Stimulated activated effector memory CD8-positive, alpha-beta T cell treated with anti-CD3 and anti-CD28 coated beads, Interleukin-12 subunit alpha, Interleukin-12 subunit beta, amount 100 ng/mL, for 72 hours (primary cell): ENCODE measurements at regions not wholly inside any gene's neighbourhood (a gene's known extent, or its start where the extent isn't known, plus 50 kb on each side); places are given as distances from the start of the nearest gene placed in this dataset.
"Not testable (repeated sequence)": the region's sequence is repeated elsewhere in the genome, so short reads cannot be mapped to it uniquely, and the experiment has no call there.

Experiments used
- ATAC-seq: fragments of 150-1000 bp; cut with Tn5 transposase; 2 replicates; pipeline ENCODE4 v1.10.0; 2021
- DNase-seq, 2 donors: peaks; one replicate each; pipeline ENCODE4 v3.0.0; 2021 to 2022; ENCODE audit warnings: low spot score in 2 of 2
- H3K27ac Mint-ChIP-seq: one replicate; pipeline ENCODE4 v1.8.0; 2022; ENCODE audit warnings: mild to moderate bottlenecking, mixed read lengths
- H3K36me3 Mint-ChIP-seq: one replicate; pipeline ENCODE4 v1.8.0; 2022; ENCODE audit warnings: mild to moderate bottlenecking, mixed read lengths
- H3K4me1 Mint-ChIP-seq: one replicate; pipeline ENCODE4 v1.8.0; 2022; ENCODE audit warnings: mixed read lengths
- H3K4me3 Mint-ChIP-seq: one replicate; pipeline ENCODE4 v1.8.0; 2022; ENCODE audit warnings: mild to moderate bottlenecking, mixed read lengths
- H3K9me3 Mint-ChIP-seq: one replicate; pipeline ENCODE4 v1.8.0; 2022; ENCODE audit warnings: mixed read lengths

DNA sequence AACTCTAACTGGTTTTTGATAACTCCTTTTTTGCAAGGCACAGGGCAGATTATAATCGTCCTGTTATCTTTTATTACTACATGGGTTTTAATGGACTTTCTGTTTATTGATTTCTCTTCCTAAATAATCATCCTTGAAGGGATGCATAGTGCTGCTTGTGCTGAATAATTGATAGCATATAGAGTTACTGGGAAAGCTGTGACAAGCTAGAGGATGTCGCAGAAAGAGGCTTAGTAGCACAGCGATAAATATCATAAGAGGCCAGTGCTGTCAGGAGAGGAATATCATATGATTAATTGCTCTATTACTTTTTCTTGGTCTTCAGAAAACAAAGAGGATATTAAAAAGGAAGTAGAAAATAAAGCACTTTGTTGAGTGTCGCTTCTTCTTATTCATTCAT is 1007.1 kb upstream of the ACO1 start:
- no peak overlapping the region for H3K4me3 Mint-ChIP-seq
- no peak overlapping the region for H3K27ac Mint-ChIP-seq
- no peaks in the 10 kb centered on the region for H3K4me1 Mint-ChIP-seq
- H3K9me3 Mint-ChIP-seq, result no peaks in the 10 kb centered on the region
- H3K36me3 Mint-ChIP-seq, result no peaks in the 10 kb centered on the region
- no peak for DNase-seq
- ATAC-seq, result no peak

DNA sequence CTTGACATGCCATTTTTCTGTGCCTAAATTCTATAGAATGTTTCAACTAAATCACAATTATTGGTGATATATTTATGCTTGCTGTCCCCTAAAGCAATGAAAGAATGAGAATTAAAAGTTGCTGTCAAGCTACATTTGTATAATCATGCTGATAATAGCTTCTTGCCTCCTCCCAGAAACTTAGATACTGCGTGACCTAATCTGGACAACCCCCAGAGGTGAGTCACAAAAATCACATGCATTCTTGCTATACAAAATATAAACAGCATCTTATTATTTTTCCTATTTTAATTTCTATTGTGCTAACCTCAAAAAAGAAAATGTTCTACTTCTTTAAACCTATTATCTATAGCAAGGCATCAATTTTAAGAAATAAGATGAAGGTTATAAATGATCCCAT is 995.8 kb upstream of the ACO1 start:
- Mint-ChIP-seq H3K9me3 (no peaks in the 10 kb centered on the region), H3K27ac (no peak overlapping the region), H3K36me3 (no peaks in the 10 kb centered on the region), H3K4me3 (no peak overlapping the region), H3K4me1 (peaks cover 6% of the 10 kb centered on the region)
- DNase-seq (no peak), ATAC-seq (no peak)

DNA sequence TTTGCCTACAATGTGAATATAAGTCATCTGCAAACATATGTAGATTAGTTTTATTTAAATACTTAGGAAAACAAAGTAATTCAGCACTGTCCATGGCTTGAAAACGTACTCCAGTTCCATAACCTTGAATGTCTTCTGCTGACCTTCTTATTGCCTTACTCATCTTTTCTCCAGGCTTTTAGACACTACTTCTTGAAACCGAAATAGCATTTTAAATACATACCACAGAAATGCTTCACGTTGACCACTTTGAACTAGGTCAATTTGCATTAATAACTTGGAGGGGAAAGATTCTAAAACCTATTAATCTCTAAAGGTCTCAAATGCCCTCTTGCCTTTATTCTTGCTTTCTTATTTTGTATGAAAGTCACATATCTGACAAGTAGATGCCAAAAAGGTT is 995.4 kb upstream of the ACO1 start:
- H3K4me3 Mint-ChIP-seq, result no peak overlapping the region
- DNase-seq (no peak), ATAC-seq (no peak)
- no peak overlapping the region for H3K27ac Mint-ChIP-seq
- no peaks in the 10 kb centered on the region for H3K9me3 Mint-ChIP-seq
- H3K4me1 Mint-ChIP-seq, result peaks cover 6% of the 10 kb centered on the region
- no peaks in the 10 kb centered on the region for H3K36me3 Mint-ChIP-seq

DNA sequence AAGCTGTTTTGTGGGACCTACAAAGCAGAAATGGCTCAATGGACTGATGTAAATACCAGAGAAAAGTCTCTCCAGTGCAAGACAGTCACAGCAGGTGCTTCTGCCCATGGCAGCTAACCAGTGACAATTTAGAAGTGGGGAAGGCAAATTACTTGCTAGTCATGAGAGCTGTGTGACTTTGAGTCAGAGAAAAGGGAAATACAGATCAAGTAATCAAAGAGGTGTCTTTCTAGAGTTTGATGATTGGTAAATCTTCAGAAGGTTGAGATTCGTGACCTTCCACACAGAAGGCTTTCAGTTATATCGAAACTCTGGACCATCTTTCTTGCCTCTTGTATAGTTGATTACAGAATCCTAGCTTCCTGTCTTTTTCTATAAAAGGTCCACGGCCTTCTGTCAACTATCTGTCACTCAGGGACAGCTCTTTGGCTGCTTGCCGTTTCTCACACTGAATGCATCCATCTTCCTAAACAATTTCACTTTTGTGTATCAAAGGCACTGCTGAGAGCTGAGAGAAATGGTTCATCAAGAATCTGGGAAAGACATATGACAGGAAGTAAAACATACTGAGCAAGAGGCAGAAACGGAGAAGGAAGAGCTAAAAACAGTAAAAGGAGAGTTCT is 993.9 kb upstream of the ACO1 start:
- Mint-ChIP-seq H3K4me1 (peaks cover 6% of the 10 kb centered on the region), H3K9me3 (no peaks in the 10 kb centered on the region), H3K36me3 (no peaks in the 10 kb centered on the region), H3K27ac (no peak overlapping the region), H3K4me3 (no peak overlapping the region)
- no peak for ATAC-seq
- DNase-seq, result no peak

DNA sequence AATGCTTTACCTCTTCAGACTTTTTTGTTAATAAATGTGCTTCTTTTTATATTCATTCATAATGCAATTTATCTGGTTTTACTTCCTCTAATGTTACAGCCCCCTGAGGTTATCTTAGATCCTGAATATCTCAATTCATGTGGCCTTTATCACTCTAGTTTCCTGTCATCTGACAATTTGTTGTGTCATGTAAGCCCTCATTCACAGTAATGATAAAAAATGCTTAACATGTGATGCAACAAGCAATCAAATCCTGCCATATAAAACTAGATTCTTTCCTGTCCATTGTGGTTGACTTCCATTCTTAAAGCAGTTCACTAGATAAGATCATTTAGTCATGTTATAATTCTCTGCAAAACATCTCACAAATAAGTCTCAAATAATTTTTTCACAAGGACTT is 991.2 kb upstream of the ACO1 start:
- Mint-ChIP-seq H3K4me3 (no peak overlapping the region), H3K27ac (no peak overlapping the region), H3K4me1 (peaks cover 6% of the 10 kb centered on the region), H3K9me3 (no peaks in the 10 kb centered on the region), H3K36me3 (no peaks in the 10 kb centered on the region)
- DNase-seq, result no peak
- ATAC-seq, result no peak

DNA sequence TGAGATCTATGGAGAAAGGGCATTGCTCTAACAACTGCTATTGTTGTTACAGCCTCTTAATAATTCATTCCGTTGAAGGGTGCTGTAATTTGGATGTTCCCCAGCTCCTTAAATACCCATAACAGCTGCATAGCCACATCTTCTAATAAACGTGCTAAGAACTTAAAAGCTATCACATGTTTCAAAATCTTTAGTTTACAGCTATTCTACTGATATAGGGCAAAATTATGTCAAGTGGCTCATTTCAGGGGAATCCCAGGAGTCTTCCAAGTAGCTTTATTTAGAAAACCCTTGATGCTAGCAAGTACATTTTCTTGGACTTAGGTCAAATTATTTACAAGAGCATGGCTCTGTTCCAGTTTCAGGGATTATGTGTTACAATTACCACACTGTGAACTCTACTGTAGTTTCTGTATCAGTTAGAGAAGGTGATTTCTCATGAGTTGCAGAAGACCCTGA is 990.4 kb upstream of the ACO1 start:
- H3K36me3 Mint-ChIP-seq, result no peaks in the 10 kb centered on the region

DNA sequence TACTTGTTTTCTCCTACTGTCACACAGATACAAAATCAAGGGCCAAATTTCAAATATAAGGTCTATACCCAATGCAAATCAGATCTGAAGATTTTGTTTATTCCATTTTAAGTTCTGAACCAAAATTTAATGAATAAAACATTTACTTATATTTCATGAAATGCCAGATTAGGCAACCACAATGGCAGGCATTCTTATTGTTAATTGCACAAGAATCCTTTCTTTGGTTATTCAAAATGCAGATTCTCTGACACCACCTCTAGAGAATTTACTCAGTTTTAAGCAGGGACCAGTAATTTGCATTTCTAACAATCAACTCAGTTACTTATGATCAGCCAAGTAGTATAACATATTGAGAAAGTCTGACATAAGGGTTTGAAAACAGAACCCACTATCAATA is 972.4 kb upstream of the ACO1 start:
- Mint-ChIP-seq H3K36me3 (no peaks in the 10 kb centered on the region), H3K27ac (no peak overlapping the region), H3K4me3 (no peak overlapping the region), H3K9me3 (no peaks in the 10 kb centered on the region), H3K4me1 (no peaks in the 10 kb centered on the region)
- DNase-seq (no peak), ATAC-seq (no peak)

More for the DNA sequence above, 990.4 kb upstream of the ACO1 start:
- H3K9me3 Mint-ChIP-seq, result no peaks in the 10 kb centered on the region
- DNase-seq (no peak), ATAC-seq (no peak)
- no peak overlapping the region for H3K27ac Mint-ChIP-seq
- H3K4me1 Mint-ChIP-seq, result peaks cover 6% of the 10 kb centered on the region
- H3K4me3 Mint-ChIP-seq, result no peak overlapping the region

DNA sequence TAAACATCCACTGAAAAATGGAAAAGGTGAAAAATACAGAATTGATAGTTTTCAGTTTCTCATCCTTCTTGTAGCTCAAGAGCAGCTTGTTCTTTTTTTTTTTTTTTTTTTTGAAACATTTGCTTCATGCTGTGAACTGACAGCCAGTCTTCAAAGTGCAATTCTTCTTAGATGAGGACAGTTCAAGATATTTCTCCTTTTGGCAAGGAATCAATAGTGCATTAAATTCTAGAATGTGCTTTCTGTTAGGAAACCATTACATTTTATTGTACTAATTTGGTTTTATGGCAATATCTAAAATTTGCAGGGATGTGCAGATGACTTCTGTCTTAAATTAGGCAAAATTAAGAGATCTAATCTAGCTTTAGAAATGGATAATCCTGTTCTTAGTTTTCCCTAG is 969.3 kb upstream of the ACO1 start:
- H3K4me1 Mint-ChIP-seq, result peaks cover 8% of the 10 kb centered on the region
- H3K36me3 Mint-ChIP-seq, result no peaks in the 10 kb centered on the region
- no peak overlapping the region for H3K27ac Mint-ChIP-seq
- ATAC-seq, result no peak
- no peak for DNase-seq
- H3K9me3 Mint-ChIP-seq, result no peaks in the 10 kb centered on the region
- H3K4me3 Mint-ChIP-seq, result no peak overlapping the region

DNA sequence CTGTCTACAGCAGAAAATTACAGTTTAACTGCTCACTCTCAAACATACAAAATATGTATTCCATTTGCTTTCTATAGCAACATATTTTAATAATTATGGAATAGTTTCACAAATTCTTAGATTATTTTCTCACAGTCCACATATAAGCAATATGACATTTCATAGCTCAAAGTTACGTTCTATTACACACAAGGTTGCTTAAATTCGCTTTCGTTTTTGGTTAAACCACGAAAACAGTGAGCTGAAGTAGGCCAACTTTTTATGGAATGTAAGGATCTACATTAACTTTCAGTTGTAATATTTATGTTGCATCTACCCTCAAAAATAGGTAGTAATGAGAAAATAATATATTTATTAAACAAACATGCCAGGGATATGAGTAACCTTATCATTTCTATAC is 966.0 kb upstream of the ACO1 start:
- Mint-ChIP-seq H3K4me3 (no peak overlapping the region), H3K27ac (no peak overlapping the region), H3K9me3 (no peaks in the 10 kb centered on the region), H3K4me1 (peaks cover 8% of the 10 kb centered on the region), H3K36me3 (no peaks in the 10 kb centered on the region)
- ATAC-seq (no peak), DNase-seq (no peak)

DNA sequence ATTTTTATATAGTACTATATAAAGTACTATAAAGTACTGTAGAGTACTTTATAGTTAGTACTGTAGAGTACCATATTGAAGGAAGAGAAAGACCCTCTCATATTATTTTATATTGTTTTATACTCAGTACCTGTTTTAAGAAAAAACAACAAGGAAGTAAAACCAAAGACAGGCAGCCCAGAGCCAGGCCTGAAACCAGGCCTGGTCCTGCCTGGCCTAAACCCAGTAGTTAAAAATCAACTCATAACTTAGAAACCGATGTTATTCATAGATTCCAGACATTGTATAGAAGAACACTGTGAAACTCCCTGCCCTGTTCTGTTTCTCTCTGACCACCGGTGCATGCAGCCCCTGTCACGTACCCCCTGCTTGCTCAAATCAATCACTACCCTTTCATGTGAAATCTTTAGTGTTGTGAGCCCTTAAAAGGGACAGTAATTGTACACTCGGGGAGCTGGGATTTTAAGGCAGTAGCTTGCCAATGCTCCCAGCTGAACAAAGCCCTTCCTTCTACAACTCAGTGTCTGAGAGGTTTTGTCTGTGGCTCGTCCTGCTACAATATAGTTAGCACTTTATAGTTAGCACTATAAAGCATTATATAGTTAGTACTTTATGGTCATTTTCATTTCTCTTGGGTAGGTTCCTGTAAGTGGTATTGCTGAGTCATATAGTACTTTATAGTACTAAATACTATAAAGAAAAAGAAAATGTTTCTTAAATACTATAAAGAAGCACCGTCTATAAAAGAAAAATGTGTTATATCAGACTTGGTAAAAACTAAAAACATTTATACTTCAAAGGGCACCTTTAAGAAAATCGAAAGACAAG is 940.6 kb upstream of the ACO1 start:
- H3K4me3 Mint-ChIP-seq, H3K9me3 Mint-ChIP-seq, H3K27ac Mint-ChIP-seq, DNase-seq, ATAC-seq, H3K36me3 Mint-ChIP-seq: not testable (repeated sequence)
- H3K4me1 Mint-ChIP-seq, result peaks cover 14% of the 10 kb centered on the region

DNA sequence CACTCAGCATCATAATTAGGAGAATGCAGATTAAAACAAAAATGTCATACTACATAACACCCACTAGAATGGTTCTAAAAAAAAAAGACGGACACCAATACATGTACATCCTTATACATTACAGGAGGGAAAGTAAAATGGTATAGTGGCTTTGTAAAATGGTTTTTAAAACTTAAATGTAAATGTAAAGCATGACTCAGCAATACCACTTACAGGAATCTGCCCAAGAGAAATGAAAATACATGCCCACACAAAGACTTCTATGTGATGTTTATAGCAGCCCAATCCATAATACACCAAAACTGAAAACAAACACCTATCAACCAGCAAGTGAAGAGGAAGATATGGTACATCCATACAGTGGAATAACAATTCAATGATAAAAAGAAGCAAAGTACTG is 939.1 kb upstream of the ACO1 start:
- no peak overlapping the region for H3K27ac Mint-ChIP-seq
- ATAC-seq (no peak), DNase-seq (no peak)
- H3K4me1 Mint-ChIP-seq, result peaks cover 14% of the 10 kb centered on the region
- H3K36me3 Mint-ChIP-seq, result no peaks in the 10 kb centered on the region
- no peak overlapping the region for H3K4me3 Mint-ChIP-seq
- H3K9me3 Mint-ChIP-seq, result no peaks in the 10 kb centered on the region

DNA sequence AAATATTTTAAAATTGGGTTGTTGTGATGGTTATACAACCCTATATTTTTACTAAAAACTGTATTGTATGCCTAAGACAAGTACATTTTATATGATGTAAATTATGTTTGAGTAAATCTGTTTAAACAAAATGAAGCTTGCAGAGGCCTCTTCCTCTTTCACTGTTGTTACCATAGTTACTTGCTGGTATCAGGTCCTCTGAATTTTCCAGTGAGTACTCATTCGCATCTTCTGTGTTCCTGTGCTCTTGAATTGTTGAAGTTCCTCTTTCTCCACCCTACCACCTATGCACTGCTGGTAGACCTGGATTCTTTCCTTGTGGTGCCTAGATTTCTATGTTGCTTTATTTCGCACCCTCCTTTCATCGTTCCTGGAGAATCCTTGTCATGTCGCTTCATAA is 938.5 kb upstream of the ACO1 start:
- DNase-seq (no peak), ATAC-seq (no peak)
- H3K9me3 Mint-ChIP-seq, result no peaks in the 10 kb centered on the region
- no peaks in the 10 kb centered on the region for H3K36me3 Mint-ChIP-seq
- H3K27ac Mint-ChIP-seq, result no peak overlapping the region
- no peak overlapping the region for H3K4me3 Mint-ChIP-seq
- H3K4me1 Mint-ChIP-seq, result peaks cover 14% of the 10 kb centered on the region

DNA sequence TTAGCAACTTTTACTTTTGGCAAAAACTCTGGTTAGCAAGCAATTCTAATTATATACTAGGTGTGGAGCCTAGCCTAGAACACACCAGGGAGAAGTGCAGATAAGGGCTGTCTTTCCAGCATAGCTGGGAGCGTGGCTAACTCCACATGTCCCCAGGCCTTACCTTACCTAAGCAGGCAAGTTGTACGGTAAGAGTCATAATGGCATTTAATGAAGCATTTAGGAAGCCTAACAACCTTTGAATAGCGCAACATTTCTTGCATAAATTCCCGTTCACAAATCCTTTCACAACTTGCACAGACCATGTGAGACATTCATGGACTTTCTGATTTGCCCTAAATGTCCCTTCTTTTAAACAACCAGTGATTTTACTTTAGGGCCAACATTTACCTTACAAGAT is 917.4 kb upstream of the ACO1 start:
- no peak for DNase-seq
- H3K9me3 Mint-ChIP-seq, result no peaks in the 10 kb centered on the region
- no peaks in the 10 kb centered on the region for H3K36me3 Mint-ChIP-seq
- H3K27ac Mint-ChIP-seq, result no peak overlapping the region
- peaks cover 4% of the 10 kb centered on the region for H3K4me1 Mint-ChIP-seq
- H3K4me3 Mint-ChIP-seq, result no peak overlapping the region
- no peak for ATAC-seq

DNA sequence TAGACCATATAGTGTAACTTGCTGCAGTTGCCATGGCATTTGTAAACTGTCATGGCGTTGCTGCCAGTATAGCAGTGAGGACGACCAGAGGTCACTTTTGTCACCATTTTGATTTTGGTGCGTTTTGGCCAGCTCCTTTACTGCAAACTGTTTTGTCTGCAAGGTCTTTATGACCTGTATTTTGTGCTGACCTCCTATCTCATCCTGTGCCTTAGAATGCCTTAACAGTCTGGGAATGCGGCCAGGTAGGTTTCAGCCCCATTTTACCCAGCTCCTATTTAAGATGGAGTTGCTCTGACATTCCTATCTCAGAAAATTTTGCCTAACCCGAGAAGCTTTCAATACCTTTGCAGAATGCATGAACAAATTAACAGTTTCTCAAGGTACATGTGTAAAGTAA is 914.4 kb upstream of the ACO1 start:
- Mint-ChIP-seq H3K9me3 (peaks cover 3% of the 10 kb centered on the region), H3K36me3 (no peaks in the 10 kb centered on the region), H3K4me1 (peaks cover 4% of the 10 kb centered on the region), H3K4me3 (no peak overlapping the region), H3K27ac (no peak overlapping the region)
- DNase-seq (no peak), ATAC-seq (no peak)

DNA sequence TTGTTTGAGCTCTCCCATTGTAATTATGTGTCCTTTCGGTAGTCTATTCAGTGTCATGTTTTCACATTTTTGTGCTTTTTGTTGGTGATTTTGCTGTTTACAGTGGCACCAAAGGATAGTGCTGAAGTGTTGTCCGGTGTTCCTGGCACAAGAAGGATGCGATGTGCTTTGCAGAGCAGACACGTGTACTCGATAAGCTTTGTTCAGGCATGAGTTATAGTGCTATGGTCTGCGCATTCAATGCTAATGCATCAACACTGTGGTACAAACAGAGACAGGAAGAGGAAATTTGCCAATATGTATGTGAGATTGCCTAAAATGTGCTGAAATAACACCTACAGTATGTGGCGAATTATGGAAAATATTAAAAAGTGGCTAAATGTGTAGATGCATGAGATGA is 913.4 kb upstream of the ACO1 start:
- no peak for DNase-seq
- no peak overlapping the region for H3K27ac Mint-ChIP-seq
- peaks cover 4% of the 10 kb centered on the region for H3K4me1 Mint-ChIP-seq
- no peak overlapping the region for H3K4me3 Mint-ChIP-seq
- H3K9me3 Mint-ChIP-seq, result peaks cover 3% of the 10 kb centered on the region
- no peaks in the 10 kb centered on the region for H3K36me3 Mint-ChIP-seq
- no peak for ATAC-seq

DNA sequence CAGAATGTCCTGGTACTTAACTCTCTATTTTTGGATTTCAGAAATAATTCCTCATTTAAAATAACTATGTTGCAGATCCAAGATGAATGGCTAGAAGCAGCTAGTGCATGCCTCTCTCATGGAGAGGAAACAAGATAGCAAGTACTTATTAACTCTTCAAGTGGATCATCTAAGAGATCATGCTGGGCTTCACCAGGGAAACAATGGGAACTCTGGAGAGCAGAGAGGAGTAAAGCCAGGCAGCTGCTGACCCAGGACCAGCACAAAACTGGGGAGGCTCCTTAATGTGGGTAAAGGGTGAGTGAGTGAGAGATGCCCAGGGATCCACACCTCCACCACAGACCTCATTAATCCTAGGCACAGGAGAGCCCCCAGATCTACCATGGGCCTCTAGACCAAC is 897.8 kb upstream of the ACO1 start:
- ATAC-seq, result no peak
- Mint-ChIP-seq H3K9me3 (no peaks in the 10 kb centered on the region), H3K36me3 (no peaks in the 10 kb centered on the region), H3K27ac (no peak overlapping the region), H3K4me3 (no peak overlapping the region), H3K4me1 (no peaks in the 10 kb centered on the region)
- DNase-seq, result no peak
